HCT116 (cell line): ENCODE measurements at regions not wholly inside any gene's neighbourhood (a gene's known extent, or its start where the extent isn't known, plus 50 kb on each side); places are given as distances from the start of the nearest gene placed in this dataset.

ENCODE experiments used
- ATAC-seq: fragments of 200-7000 bp; cut with Tn5 transposase; 2 replicates; pipeline ENCODE4 v1.9.1; 2020; ENCODE audit warnings: mild to moderate bottlenecking, moderate library complexity
- BruUV-seq: library from RNA; stranded (reverse); fragments of 400-500 nt; replicated peaks from 2 replicates; lab custom pipeline; 2021; lab: Mats Ljungman, UMichigan
- CTCF ChIA-PET: fragments of 300-600 bp; sonication (Branson Sonifier 250); formaldehyde crosslinking; loops from one replicate; lab custom pipeline; 2021; ENCODE audit warnings: antibody characterized with exemption; lab: Charles Lee
- POLR2A ChIA-PET: fragments of 300-600, 350-600 bp; sonication (Branson Sonifier 250); formaldehyde crosslinking; loops from one replicate; lab custom pipeline; 2021; ENCODE audit warnings: antibody characterized with exemption; lab: Charles Lee
- RAD21 ChIA-PET, 2 experiments: fragments of 300-600 bp; sonication (Branson Sonifier 250); formaldehyde crosslinking; loops; one replicate each; lab custom pipeline; 2023; ENCODE audit warnings: low total read pairs in 2 of 2; ENCODE audit not compliant: uncharacterized antibody in 2 of 2, unreplicated experiment in 2 of 2, low non-redundant PET in 1 of 2; lab: Charles Lee
- DNase-seq: peaks from one replicate; pipeline ENCODE4 v3.0.0-alpha.2; 2010; ENCODE audit warnings: low read depth, low spot score
- H2AFZ ChIP-seq: fragments of 200-600 bp; shearing (Covaris generic), sonication (generic); 2 replicates; pipeline ENCODE4 v1.6.1; 2017; ENCODE audit warnings: low read depth, mixed run types, mixed read lengths, antibody characterized with exemption, low read length; ENCODE audit not compliant: poor library complexity, severe bottlenecking
- H3K27ac ChIP-seq: 2 replicates; pipeline ENCODE4 v1.5.1; 2012; ENCODE audit warnings: low read depth, low read length
- H3K27me3 ChIP-seq: fragments of 200-600 bp; sonication (generic); 2 replicates; pipeline ENCODE4 v1.6.1; 2016; ENCODE audit warnings: mixed run types, low read length, mixed read lengths; ENCODE audit not compliant: insufficient read depth
- H3K36me3 ChIP-seq, 2 experiments: fragments of 200-500 bp in 1 of 2; fragments of 200-600 bp in 1 of 2; sonication (Bioruptor generic) in 1 of 2; sonication (generic) in 1 of 2; 2 replicates each; pipeline versions ENCODE4 v1.5.1 to v1.6.1; 2014 to 2016; ENCODE audit warnings: low read length in 2 of 2, inconsistent platforms in 1 of 2, mixed read lengths in 1 of 2, mixed run types in 1 of 2; ENCODE audit not compliant: insufficient read depth in 2 of 2, control insufficient read depth in 1 of 2
- H3K4me1 ChIP-seq, 2 experiments: fragments of 200-600 bp in 1 of 2; sonication (generic) in 1 of 2; 2 replicates each; pipeline versions ENCODE4 v1.5.1 to v1.6.1; 2012 to 2017; ENCODE audit warnings: low read length in 2 of 2, inconsistent platforms in 1 of 2, mild to moderate bottlenecking in 1 of 2, mixed read lengths in 1 of 2, mixed run types in 1 of 2, moderate library complexity in 1 of 2; ENCODE audit not compliant: insufficient read depth in 2 of 2, control insufficient read depth in 1 of 2
- H3K4me2 ChIP-seq: fragments of 200-600 bp; sonication (generic); 2 replicates; pipeline ENCODE4 v1.6.1; 2017; ENCODE audit warnings: mixed run types, low read length, mixed read lengths
- H3K4me3 ChIP-seq, 2 experiments: fragments of 200-600 bp in 1 of 2; sonication (generic) in 1 of 2; replicated peaks in 1 of 2; 2 replicates each; pipeline ENCODE4 v1.5.1; 2011 to 2016; ENCODE audit warnings: low read length in 2 of 2, control low read depth in 1 of 2, low read depth in 1 of 2, mild to moderate bottlenecking in 1 of 2, mixed read lengths in 1 of 2, mixed run types in 1 of 2
- H3K79me2 ChIP-seq: fragments of 200-600 bp; sonication (generic); 2 replicates; pipeline ENCODE4 v1.6.1; 2017; ENCODE audit warnings: mild to moderate bottlenecking, mixed run types, low read length, moderate library complexity, mixed read lengths; ENCODE audit not compliant: insufficient read depth
- H3K9ac ChIP-seq: fragments of 200-600 bp; sonication (generic); 2 replicates; pipeline ENCODE4 v1.6.1; 2016; ENCODE audit warnings: low read length, mixed read lengths
- H3K9me2 ChIP-seq: fragments of 200-600 bp; sonication (generic), shearing (Covaris generic); 2 replicates; pipeline ENCODE4 v1.6.1; 2017; ENCODE audit warnings: mixed run types, mild to moderate bottlenecking, moderate library complexity; ENCODE audit not compliant: insufficient read depth
- H3K9me3 ChIP-seq, 2 experiments: fragments of 200-500 bp in 1 of 2; fragments of 200-600 bp in 1 of 2; sonication (Bioruptor generic) in 1 of 2; sonication (generic) in 1 of 2; 2 replicates each; pipeline ENCODE4 v1.6.1; 2014 to 2017; ENCODE audit warnings: low read length in 2 of 2, mixed read lengths in 2 of 2, inconsistent platforms in 1 of 2, low read depth in 1 of 2, mild to moderate bottlenecking in 1 of 2, mixed run types in 1 of 2, moderate library complexity in 1 of 2; ENCODE audit not compliant: control insufficient read depth in 1 of 2, insufficient read depth in 1 of 2
- H4K20me1 ChIP-seq: fragments of 200-600 bp; sonication (generic), shearing (Covaris generic); 2 replicates; pipeline ENCODE4 v1.6.1; 2017; ENCODE audit warnings: mixed run types, mild to moderate bottlenecking, moderate library complexity; ENCODE audit not compliant: insufficient read depth
- CBX3 ChIP-seq: IDR thresholded peaks from 2 replicates; pipeline ENCODE4 v1.6.1; 2012; ENCODE audit warnings: low read depth
- EGR1 ChIP-seq: IDR thresholded peaks from 2 replicates; pipeline ENCODE4 v1.6.1; 2012; ENCODE audit warnings: low read depth
- JUND ChIP-seq: IDR thresholded peaks from 2 replicates; pipeline ENCODE4 v1.6.1; 2012
- POLR2A ChIP-seq: IDR thresholded peaks from 2 replicates; pipeline ENCODE4 v1.7.0; 2011; ENCODE audit warnings: borderline replicate concordance; ENCODE audit not compliant: insufficient read depth, insufficient read length; ENCODE audit errors: extremely low read depth
- POLR2AphosphoS5 ChIP-seq: IDR thresholded peaks from 2 replicates; pipeline ENCODE4 v1.6.1; 2011; ENCODE audit warnings: mild to moderate bottlenecking, low read depth, low read length, moderate library complexity
- RAD21 ChIP-seq: IDR thresholded peaks from 2 replicates; pipeline ENCODE4 v1.6.1; 2012; ENCODE audit warnings: low read depth, mild to moderate bottlenecking
- SIN3A ChIP-seq: IDR thresholded peaks from 2 replicates; pipeline ENCODE4 v1.6.1; 2012; ENCODE audit warnings: low read depth
- SRF ChIP-seq: IDR thresholded peaks from 2 replicates; pipeline ENCODE4 v1.6.1; 2012; ENCODE audit warnings: low read depth
- TCF7L2 ChIP-seq: IDR thresholded peaks from 2 replicates; pipeline ENCODE4 v1.7.0; 2011; ENCODE audit warnings: borderline replicate concordance, inconsistent platforms; ENCODE audit not compliant: insufficient read depth, insufficient read length; ENCODE audit errors: extremely low read depth
- intact Hi-C: fragments of 100-400 bp; cut with micrococcal nuclease; formaldehyde crosslinking; loops from 2 replicates; pipeline ENCODE4 v1.10.0; 2022
- TF ChIP-seq, protein P1 (sequence below): IDR thresholded peaks from 2 replicates; pipeline ENCODE4 v1.6.1; 2012
- TF ChIP-seq, protein P2 (sequence below), 3 experiments: fragments of 200-600 bp in 1 of 3; sonication (generic) in 1 of 3; IDR thresholded peaks in 2 of 3; conservative IDR thresholded peaks in 1 of 3; 2 replicates each; pipeline ENCODE4 v1.5.1; 2012 to 2017; ENCODE audit warnings: low read depth in 2 of 3, low read length in 2 of 3, antibody characterized with exemption in 1 of 3, borderline replicate concordance in 1 of 3, control low read depth in 1 of 3, mild to moderate bottlenecking in 1 of 3, mixed read lengths in 1 of 3, mixed run types in 1 of 3, moderate library complexity in 1 of 3; ENCODE audit not compliant: insufficient read depth in 1 of 3

DNA sequence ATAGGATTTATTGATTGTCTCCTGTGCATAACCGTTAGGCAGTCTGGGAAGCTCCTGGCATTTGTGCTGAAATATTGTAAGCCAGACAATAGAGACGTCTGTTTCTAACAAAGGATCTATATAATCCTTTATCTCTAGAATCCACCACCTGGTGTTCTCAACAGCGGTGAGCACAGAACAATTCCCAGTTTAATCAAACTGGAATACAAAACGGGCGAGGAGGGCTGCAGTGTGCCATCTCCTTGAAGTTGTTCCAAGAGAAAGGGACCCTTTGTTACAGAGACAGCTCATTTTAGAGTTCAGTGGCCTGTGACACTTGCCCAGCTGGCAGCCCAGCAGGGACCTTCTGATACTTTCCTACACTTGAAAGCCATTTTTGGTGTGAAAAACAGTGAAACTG is 162.8 kb upstream of the IVNS1ABP start:
- Histone ChIP-seq H3K36me3 (no peaks in the 10 kb centered on the region), H3K9me3 (no peaks in the 10 kb centered on the region), H4K20me1 (no peaks in the 10 kb centered on the region), H3K4me2 (no peak overlapping the region), H3K79me2 (no peaks in the 10 kb centered on the region), H3K4me3 (no peak overlapping the region), H3K4me1 (no peaks in the 10 kb centered on the region), H3K9ac (no peak overlapping the region), H3K27me3 (no peaks in the 10 kb centered on the region), H3K9me2 (no peaks in the 10 kb centered on the region), H3K27ac (no peak overlapping the region), H2AFZ (no peak overlapping the region)
- ChIA-PET CTCF (no interaction called here), POLR2A (no interaction called here), RAD21 (no interaction called here)
- no peak for DNase-seq
- no TSS peak for BruUV-seq
- no peak for ATAC-seq
- intact Hi-C loops, result no loop called here
- TF ChIP-seq JUND (no peak), POLR2AphosphoS5 (no peak), EGR1 (no peak), POLR2A (no peak), SRF (no peak), SIN3A (no peak), RAD21 (no peak), CBX3 (no peak), TCF7L2 (no peak)
- TF ChIP-seq, protein P1, sequence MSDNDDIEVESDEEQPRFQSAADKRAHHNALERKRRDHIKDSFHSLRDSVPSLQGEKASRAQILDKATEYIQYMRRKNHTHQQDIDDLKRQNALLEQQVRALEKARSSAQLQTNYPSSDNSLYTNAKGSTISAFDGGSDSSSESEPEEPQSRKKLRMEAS, result no peak
- TF ChIP-seq, protein P2, sequence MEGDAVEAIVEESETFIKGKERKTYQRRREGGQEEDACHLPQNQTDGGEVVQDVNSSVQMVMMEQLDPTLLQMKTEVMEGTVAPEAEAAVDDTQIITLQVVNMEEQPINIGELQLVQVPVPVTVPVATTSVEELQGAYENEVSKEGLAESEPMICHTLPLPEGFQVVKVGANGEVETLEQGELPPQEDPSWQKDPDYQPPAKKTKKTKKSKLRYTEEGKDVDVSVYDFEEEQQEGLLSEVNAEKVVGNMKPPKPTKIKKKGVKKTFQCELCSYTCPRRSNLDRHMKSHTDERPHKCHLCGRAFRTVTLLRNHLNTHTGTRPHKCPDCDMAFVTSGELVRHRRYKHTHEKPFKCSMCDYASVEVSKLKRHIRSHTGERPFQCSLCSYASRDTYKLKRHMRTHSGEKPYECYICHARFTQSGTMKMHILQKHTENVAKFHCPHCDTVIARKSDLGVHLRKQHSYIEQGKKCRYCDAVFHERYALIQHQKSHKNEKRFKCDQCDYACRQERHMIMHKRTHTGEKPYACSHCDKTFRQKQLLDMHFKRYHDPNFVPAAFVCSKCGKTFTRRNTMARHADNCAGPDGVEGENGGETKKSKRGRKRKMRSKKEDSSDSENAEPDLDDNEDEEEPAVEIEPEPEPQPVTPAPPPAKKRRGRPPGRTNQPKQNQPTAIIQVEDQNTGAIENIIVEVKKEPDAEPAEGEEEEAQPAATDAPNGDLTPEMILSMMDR (IDR thresholded peaks at IDR 0.05 in 2 of 3, conservative IDR thresholded peaks at IDR 0.05 in 1 of 3; ENCODE audit: borderline replicate concordance in 1 of 3, insufficient read depth in 1 of 3, low read depth in 2 of 3, low read length in 2 of 3), result no peak
